Lung (tissue), 11 donors: ENCODE measurements at regions not wholly inside any gene's neighbourhood (a gene's known extent, or its start where the extent isn't known, plus 50 kb on each side); places are given as distances from the start of the nearest gene placed in this dataset.

Experiments used
- ATAC-seq: fragments of 200-7000 bp; cut with Tn5 transposase; one replicate; pipeline ENCODE4 v1.9.1; 2020; ENCODE audit warnings: moderate number of reproducible peaks; ENCODE audit not compliant: insufficient read depth, low FRiP score
- DNase-seq, 3 donors: peaks; one replicate each; pipeline ENCODE4 v3.0.0-alpha.2; 2013 to 2017
- H3K27ac ChIP-seq, 2 donors: one replicate each; pipeline ENCODE4 v1.5.1; 2013; ENCODE audit warnings: mild to moderate bottlenecking in 2 of 2, moderate library complexity in 2 of 2, control low read depth in 1 of 2, inconsistent platforms in 1 of 2, low read depth in 1 of 2, low read length in 1 of 2
- H3K27me3 ChIP-seq, 3 donors: one replicate each; pipeline ENCODE4 v1.5.1; 2013; ENCODE audit warnings: low read length in 2 of 3; ENCODE audit not compliant: control insufficient read depth in 3 of 3, insufficient read depth in 3 of 3
- H3K36me3 ChIP-seq, 4 donors: one replicate each; pipeline ENCODE4 v1.5.1; 2013; ENCODE audit warnings: low read length in 4 of 4, mild to moderate bottlenecking in 1 of 4, moderate library complexity in 1 of 4; ENCODE audit not compliant: control insufficient read depth in 4 of 4, insufficient read depth in 4 of 4
- H3K4me1 ChIP-seq, 5 donors: one replicate each; pipeline ENCODE4 v1.5.1; 2013; ENCODE audit warnings: low read length in 5 of 5, mild to moderate bottlenecking in 2 of 5, moderate library complexity in 1 of 5; ENCODE audit not compliant: control insufficient read depth in 5 of 5, insufficient read depth in 5 of 5
- H3K4me3 ChIP-seq: one replicate; pipeline ENCODE4 v1.5.1; 2013; ENCODE audit warnings: mild to moderate bottlenecking, control low read depth, moderate library complexity
- H3K9ac ChIP-seq, 2 donors: one replicate each; pipeline ENCODE4 v1.5.1; 2013; ENCODE audit warnings: low read length in 2 of 2, control low read depth in 1 of 2; ENCODE audit not compliant: insufficient read depth in 1 of 2
- H3K9me3 ChIP-seq, 4 donors: one replicate each; pipeline ENCODE4 v1.5.1; 2013; ENCODE audit warnings: low read length in 3 of 4, mild to moderate bottlenecking in 1 of 4, moderate library complexity in 1 of 4; ENCODE audit not compliant: control insufficient read depth in 4 of 4, insufficient read depth in 3 of 4
- CTCF ChIP-seq: IDR thresholded peaks from 2 replicates; pipeline ENCODE4 v1.5.1; 2012; ENCODE audit warnings: mild to moderate bottlenecking; ENCODE audit errors: control extremely low read depth, extremely low read depth
- WGBS, 2 donors: extraction: QIAGEN DNeasy Blood & Tissue Kit; methylation state at CpG; one replicate each; pipeline ENCODE4 v1.1.7; 2013; 5-methylcytosine and 5-hydroxymethylcytosine counted together
- donor health status: control.
- donor health status: control.
- donor health status: Bipolar disorder and iron deficiency.
- donor health status: healthy.
- donor health status: DM: yes; HTN: yes; CAD: no.

- no peak for TF ChIP-seq CTCF
- Histone ChIP-seq H3K27me3 (no peaks in the 10 kb centered on the region), H3K36me3 (no peaks in the 10 kb centered on the region), H3K9me3 (no peaks in the 10 kb centered on the region), H3K27ac (no peak overlapping the region), H3K4me1 (no peaks in the 10 kb centered on the region), H3K4me3 (no peak overlapping the region), H3K9ac (no peak overlapping the region)
- ATAC-seq, result no peak
- DNase-seq, result no peak
- WGBS, 2 donors, result 50 to 61% methylated on average over 5 of the region's 5 CpGs
These were observed 291.5 kb downstream of the RPS29 start for GRCh38 chr14:49294621-49295148.

GRCh38 chr14:49287004-49287403 is 299.2 kb downstream of the RPS29 start:
- WGBS, 2 donors, result 53 to 70% methylated on average over 5 of the region's 5 CpGs
- Histone ChIP-seq H3K9me3 (no peaks in the 10 kb centered on the region), H3K9ac (no peak overlapping the region), H3K27me3 (no peaks in the 10 kb centered on the region), H3K27ac (no peak overlapping the region), H3K36me3 (no peaks in the 10 kb centered on the region), H3K4me1 (no peaks in the 10 kb centered on the region), H3K4me3 (no peak overlapping the region)
- ATAC-seq (no peak), DNase-seq (no peak)
- no peak for TF ChIP-seq CTCF

- Histone ChIP-seq H3K36me3 (no peaks in the 10 kb centered on the region), H3K27ac (no peak overlapping the region), H3K27me3 (no peaks in the 10 kb centered on the region), H3K9ac (no peak overlapping the region), H3K4me3 (no peak overlapping the region), H3K4me1 (peaks cover 0 to under 1% (median 0%) of the 10 kb centered on the region in 5 donors), H3K9me3 (no peaks in the 10 kb centered on the region)
- ATAC-seq (no peak), DNase-seq (no peak)
- 90 to 96% methylated on average over 1 of the region's 1 CpG for WGBS, 2 donors
- no peak for TF ChIP-seq CTCF
These were observed 299.8 kb downstream of the RPS29 start for GRCh38 chr14:49286257-49286983.
